MCF 10A (cell line): ENCODE measurements at regions not wholly inside any gene's neighbourhood (a gene's known extent, or its start where the extent isn't known, plus 50 kb on each side); places are given as distances from the start of the nearest gene placed in this dataset.

Experiments used
- BruUV-seq: library from RNA; stranded (reverse); fragments of 400-500 nt; replicated peaks from 2 replicates; lab custom pipeline; 2021; lab: Mats Ljungman, UMichigan
- CTCF ChIA-PET: fragments of 300-600 bp; sonication (Branson Sonifier 250); formaldehyde crosslinking; extraction: SDS; loops from one replicate; lab custom pipeline; 2021; ENCODE audit warnings: antibody characterized with exemption, inconsistent platforms; lab: Yijun Ruan, JAX
- POLR2A ChIA-PET: fragments of 300-600, 350-650 bp; sonication (Branson Sonifier 250); formaldehyde crosslinking; extraction: SDS; loops from one replicate; lab custom pipeline; 2020; ENCODE audit warnings: antibody characterized with exemption, inconsistent platforms; lab: Yijun Ruan, JAX
- DNase-seq: peaks from one replicate; pipeline ENCODE4 v3.0.0-alpha.2; 2018; ENCODE audit not compliant: unreplicated experiment
- H3K27ac Mint-ChIP-seq: one replicate; pipeline ENCODE4 v1.8.0; 2022; ENCODE audit warnings: mild to moderate bottlenecking, low read depth, mixed read lengths; ENCODE audit not compliant: unreplicated experiment
- H3K27me3 Mint-ChIP-seq: one replicate; pipeline ENCODE4 v1.8.0; 2022; ENCODE audit warnings: mixed read lengths; ENCODE audit not compliant: insufficient read depth, unreplicated experiment
- H3K36me3 Mint-ChIP-seq: one replicate; pipeline ENCODE4 v1.8.0; 2022; ENCODE audit warnings: mild to moderate bottlenecking, moderate library complexity, mixed read lengths; ENCODE audit not compliant: insufficient read depth, unreplicated experiment
- H3K4me1 Mint-ChIP-seq: one replicate; pipeline ENCODE4 v1.8.0; 2022; ENCODE audit warnings: mixed read lengths; ENCODE audit not compliant: insufficient read depth, unreplicated experiment
- H3K4me3 Mint-ChIP-seq: one replicate; pipeline ENCODE4 v1.8.0; 2022; ENCODE audit warnings: mild to moderate bottlenecking, moderate library complexity, mixed read lengths; ENCODE audit not compliant: unreplicated experiment
- H3K9me3 Mint-ChIP-seq: one replicate; pipeline ENCODE4 v1.8.0; 2022; ENCODE audit warnings: mixed read lengths; ENCODE audit not compliant: unreplicated experiment
- intact Hi-C: fragments of 100-400 bp; cut with micrococcal nuclease; formaldehyde crosslinking; loops from 2 replicates; pipeline ENCODE4 v1.14.1; 2022
- TF ChIP-seq, protein P1 (sequence below): fragments of 200-600 bp; IDR thresholded peaks from one replicate; pipeline ENCODE4 v1.8.0; 2022; ENCODE audit warnings: antibody characterized with exemption, mild to moderate bottlenecking; ENCODE audit not compliant: unreplicated experiment

DNA sequence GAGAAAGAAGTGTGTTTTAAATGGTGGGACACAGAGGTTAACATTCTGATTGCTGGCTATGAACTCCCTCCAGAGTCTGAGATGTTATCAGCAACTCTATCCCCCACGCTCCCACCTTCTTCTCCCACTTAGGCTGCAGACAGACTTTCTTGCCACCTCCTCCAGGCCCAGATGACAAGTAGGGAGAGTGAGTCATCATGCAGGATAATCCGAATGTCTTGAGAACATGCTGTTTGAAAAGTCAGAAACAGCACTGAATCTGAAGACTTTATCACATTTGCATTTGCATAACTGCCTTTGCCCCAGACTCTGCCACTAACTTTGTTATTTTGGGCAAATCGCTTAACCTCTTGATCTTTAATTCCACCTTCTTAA is 139.8 kb downstream of the ESM1 start:
- DNase-seq = peak; percentile 42
- H3K27me3 Mint-ChIP-seq = no peaks in the 10 kb centered on the region
- no peaks in the 10 kb centered on the region for H3K9me3 Mint-ChIP-seq
- ChIA-PET CTCF (interaction anchor here (0.6 to 4.6 kb wide), 40 partner anchors 10 to 602 kb away, joined by 3 to 101 read pairs (median 4); partner anchors contain the start of genes GPX8 and SNX18), POLR2A (interaction anchor here (0.7 to 2.0 kb wide), 4 partner anchors 89 to 329 kb away, joined by 3 to 18 read pairs (median 5); partner anchors contain the start of gene SNX18)
- no peaks in the 10 kb centered on the region for H3K4me1 Mint-ChIP-seq
- H3K4me3 Mint-ChIP-seq = no peak overlapping the region
- intact Hi-C loops = loop anchor here (1.0 to 10.0 kb wide), 6 partner anchors 21 to 603 kb away; partner anchors contain the start of gene SNX18
- H3K27ac Mint-ChIP-seq = no peak overlapping the region
- TF ChIP-seq, protein P1, sequence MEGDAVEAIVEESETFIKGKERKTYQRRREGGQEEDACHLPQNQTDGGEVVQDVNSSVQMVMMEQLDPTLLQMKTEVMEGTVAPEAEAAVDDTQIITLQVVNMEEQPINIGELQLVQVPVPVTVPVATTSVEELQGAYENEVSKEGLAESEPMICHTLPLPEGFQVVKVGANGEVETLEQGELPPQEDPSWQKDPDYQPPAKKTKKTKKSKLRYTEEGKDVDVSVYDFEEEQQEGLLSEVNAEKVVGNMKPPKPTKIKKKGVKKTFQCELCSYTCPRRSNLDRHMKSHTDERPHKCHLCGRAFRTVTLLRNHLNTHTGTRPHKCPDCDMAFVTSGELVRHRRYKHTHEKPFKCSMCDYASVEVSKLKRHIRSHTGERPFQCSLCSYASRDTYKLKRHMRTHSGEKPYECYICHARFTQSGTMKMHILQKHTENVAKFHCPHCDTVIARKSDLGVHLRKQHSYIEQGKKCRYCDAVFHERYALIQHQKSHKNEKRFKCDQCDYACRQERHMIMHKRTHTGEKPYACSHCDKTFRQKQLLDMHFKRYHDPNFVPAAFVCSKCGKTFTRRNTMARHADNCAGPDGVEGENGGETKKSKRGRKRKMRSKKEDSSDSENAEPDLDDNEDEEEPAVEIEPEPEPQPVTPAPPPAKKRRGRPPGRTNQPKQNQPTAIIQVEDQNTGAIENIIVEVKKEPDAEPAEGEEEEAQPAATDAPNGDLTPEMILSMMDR = no peak
- no TSS peak for BruUV-seq
- no peaks in the 10 kb centered on the region for H3K36me3 Mint-ChIP-seq

DNA sequence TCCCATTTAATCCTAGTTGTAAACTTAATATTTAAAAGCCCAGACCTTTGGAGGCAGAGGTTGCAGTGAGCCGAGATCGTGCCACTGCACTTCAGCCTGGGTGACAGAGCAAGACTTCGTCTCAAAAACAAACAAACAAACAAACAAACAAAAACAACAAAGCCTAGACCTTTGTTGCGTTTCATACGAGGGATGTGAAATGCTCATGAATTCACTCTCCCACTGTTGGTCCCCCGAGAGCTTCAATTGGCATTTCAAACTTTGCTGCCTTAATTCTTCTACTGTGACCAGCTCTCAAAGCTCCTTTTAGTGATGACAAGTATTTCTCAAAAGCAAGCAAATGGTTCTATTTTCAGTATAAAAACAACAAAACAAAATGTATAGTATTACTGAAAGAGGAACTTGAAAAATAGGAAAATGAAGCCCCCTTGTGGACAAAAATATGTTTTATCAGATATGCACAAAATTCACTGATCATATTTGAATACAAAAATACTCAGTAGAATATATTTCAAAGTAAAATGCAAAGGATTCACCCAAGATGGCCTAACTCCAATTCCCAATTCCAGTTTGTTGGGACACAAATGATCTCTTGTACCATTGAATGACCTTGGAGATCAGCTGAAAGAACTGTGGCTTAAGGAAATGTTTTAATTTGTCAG is 140.4 kb downstream of the ESM1 start:
- no peaks in the 10 kb centered on the region for H3K36me3 Mint-ChIP-seq

DNA sequence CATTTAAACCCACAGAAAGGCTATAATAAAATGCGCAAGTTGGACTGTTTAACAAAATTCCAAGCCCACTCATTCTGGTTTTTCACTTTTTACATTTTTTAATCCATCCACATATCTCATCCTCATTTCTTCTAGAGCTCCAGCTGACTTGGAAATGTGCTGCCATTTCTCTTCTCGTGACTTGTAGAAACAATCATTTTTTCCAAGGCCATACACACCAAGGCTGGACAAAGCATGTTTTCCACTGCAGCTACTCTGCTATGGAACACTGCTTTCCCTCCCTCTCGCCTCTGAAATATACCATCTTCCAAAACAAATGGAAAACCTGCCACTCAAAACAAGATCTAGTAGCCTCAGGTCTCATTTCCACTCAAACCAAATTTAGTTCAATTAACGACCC is 141.1 kb downstream of the ESM1 start:
- CTCF ChIA-PET = interaction anchor here (0.6 to 4.6 kb wide), 32 partner anchors 9 to 601 kb away, joined by 3 to 101 read pairs (median 6); partner anchors contain the start of genes GPX8 and SNX18
- no peak overlapping the region for H3K27ac Mint-ChIP-seq
- no peak for DNase-seq
- POLR2A ChIA-PET = interaction anchor here (0.9 to 2.0 kb wide), 2 partner anchors 45 to 327 kb away, joined by 4 to 18 read pairs; partner anchors contain the start of gene SNX18
- TF ChIP-seq, protein P1 = no peak
- H3K4me3 Mint-ChIP-seq = no peak overlapping the region
- H3K4me1 Mint-ChIP-seq = no peaks in the 10 kb centered on the region
- intact Hi-C loops = loop anchor here (2.0 to 10.0 kb wide), 3 partner anchors 23 to 199 kb away; no protein-coding TSS in a partner anchor
- H3K36me3 Mint-ChIP-seq = no peaks in the 10 kb centered on the region
- H3K9me3 Mint-ChIP-seq = no peaks in the 10 kb centered on the region
- BruUV-seq = no TSS peak
- H3K27me3 Mint-ChIP-seq = no peaks in the 10 kb centered on the region

More for the DNA sequence above, 140.4 kb downstream of the ESM1 start:
- no TSS peak for BruUV-seq
- ChIA-PET POLR2A (interaction anchor here (0.7 to 2.0 kb wide), 5 partner anchors 44 to 328 kb away, joined by 3 to 18 read pairs (median 4); partner anchors contain the start of gene SNX18), CTCF (interaction anchor here (0.6 to 4.6 kb wide), 54 partner anchors 10 to 601 kb away, joined by 3 to 101 read pairs (median 4); partner anchors contain the start of genes GPX8 and SNX18)
- peak; percentile 47 for DNase-seq
- Mint-ChIP-seq H3K4me1 (no peaks in the 10 kb centered on the region), H3K9me3 (no peaks in the 10 kb centered on the region), H3K4me3 (no peak overlapping the region), H3K27me3 (no peaks in the 10 kb centered on the region), H3K27ac (no peak overlapping the region)
- intact Hi-C loops = loop anchor here (1.0 to 10.0 kb wide), 6 partner anchors 22 to 603 kb away; partner anchors contain the start of gene SNX18
- TF ChIP-seq, protein P1 = peak; percentile 47

DNA sequence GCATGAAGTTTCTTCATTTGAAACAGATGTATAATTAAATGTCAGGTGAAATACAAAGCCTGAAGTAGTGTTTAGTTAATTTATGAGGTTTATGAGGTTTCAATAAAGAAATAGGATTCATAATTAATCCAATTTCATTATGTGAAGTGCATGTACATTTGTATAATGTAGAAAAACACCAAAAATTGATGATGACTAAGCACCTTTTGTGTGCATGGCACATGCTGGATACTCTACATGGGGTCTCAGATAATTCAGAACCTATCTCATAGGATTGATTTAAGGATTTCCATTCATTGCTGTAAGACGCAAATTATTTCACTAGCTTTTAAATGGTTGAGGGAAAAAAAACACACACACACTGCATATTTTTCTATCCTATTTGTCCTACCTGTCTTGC is 143.9 kb downstream of the ESM1 start:
- Mint-ChIP-seq H3K27ac (no peak overlapping the region), H3K27me3 (no peaks in the 10 kb centered on the region), H3K4me1 (no peaks in the 10 kb centered on the region), H3K4me3 (no peak overlapping the region), H3K36me3 (no peaks in the 10 kb centered on the region), H3K9me3 (no peaks in the 10 kb centered on the region)
- TF ChIP-seq, protein P1 = no peak
- no peak for DNase-seq
- ChIA-PET CTCF (interaction anchor here (1.3 kb wide), 1 partner anchor 324 kb away, joined by 6 read pairs; the partner anchor contains the start of gene SNX18), POLR2A (no interaction called here)
- BruUV-seq = no TSS peak
- intact Hi-C loops = loop anchor here (10.0 kb wide), 2 partner anchors 97 to 197 kb away; no protein-coding TSS in a partner anchor
